Head of caudate nucleus (tissue), 42 donors: ENCODE measurements at regions not wholly inside any gene's neighbourhood (a gene's known extent, or its start where the extent isn't known, plus 50 kb on each side); places are given as distances from the start of the nearest gene placed in this dataset.

Source experiments
- DNase-seq, 42 donors: peaks; one replicate each; pipeline versions ENCODE4 v3.0.0 to v3.0.0-alpha.2; 2020 to 2021; ENCODE audit warnings: mixed read lengths in 7 of 42
- intact Hi-C: fragments of 100-400 bp; cut with DNase I; formaldehyde crosslinking; loops from one replicate; pipeline ENCODE4 v1.15.0; 2022

DNA sequence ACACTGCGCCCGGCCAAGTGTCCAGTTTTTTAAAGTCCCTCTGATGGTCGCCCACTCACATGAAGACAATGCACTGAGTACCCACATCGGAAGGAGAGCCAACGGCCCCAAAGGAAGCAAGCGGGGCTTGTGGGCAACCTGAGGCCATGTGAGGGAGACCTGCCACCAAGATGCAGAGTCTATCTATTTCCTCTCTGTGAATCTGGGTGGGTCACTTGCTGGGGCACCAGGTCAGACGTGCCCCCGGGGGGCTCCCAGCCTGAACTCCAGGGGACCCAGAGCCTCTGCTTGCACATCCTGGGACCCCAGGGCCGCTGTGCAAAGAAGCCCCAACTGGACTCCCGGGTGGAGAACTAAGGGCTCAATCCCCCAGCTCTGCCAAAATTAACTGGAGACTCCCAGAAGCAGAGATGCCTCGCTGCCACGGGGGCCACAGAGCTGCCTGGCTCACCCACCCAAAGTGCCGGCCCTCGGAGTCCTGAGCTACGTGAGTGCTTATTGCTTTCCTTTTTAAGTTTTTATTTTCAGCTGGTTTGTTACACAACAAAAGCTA lies 106.4 kb downstream of the BRD1 start:
- intact Hi-C loops: no loop called here

DNA sequence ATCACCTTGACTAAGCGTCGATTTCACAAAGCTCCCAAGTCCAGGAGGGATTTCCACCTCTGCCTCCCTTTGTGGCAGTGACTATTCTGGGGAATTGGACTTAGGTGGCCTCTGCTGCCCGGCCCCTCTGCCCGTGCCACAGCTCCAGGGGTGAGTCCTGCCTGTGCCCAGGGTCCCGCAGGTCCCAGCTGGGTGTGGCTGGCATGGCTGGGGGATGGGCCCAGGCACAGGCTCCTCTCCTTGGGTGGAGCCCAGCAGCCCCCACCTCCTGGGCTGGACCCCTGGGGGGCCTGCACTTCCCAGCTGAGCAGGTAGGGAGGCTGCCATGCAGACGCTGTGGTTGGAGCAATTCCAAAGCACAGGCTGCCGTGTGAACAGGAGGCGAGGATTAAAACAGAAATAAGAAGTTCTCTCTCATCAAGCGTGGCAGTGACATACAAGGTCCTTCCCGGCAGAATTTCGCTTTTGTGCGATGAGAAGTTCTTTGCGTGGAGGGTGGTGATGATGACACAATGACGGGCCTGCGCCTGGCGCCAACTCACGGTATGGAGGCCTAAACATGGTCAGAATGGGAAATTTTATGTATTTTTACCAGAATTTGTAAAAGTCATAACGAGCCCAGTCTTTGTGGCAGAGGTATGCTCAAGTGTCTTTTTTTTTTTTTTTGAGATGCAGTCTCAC lies 107.3 kb downstream of the BRD1 start:
- intact Hi-C loops: no loop called here
- peak in 4 of 42 donors; percentile 1 to 27 (median 12) for DNase-seq

More for the DNA sequence above, 106.4 kb downstream of the BRD1 start:
- DNase-seq: peak in 3 of 42 donors; percentile 6 to 30 (median 27)

GRCh38 chr22:49719046-49719445 lies 108.6 kb downstream of the BRD1 start:
- DNase-seq: no peak
- intact Hi-C loops: no loop called here

DNA sequence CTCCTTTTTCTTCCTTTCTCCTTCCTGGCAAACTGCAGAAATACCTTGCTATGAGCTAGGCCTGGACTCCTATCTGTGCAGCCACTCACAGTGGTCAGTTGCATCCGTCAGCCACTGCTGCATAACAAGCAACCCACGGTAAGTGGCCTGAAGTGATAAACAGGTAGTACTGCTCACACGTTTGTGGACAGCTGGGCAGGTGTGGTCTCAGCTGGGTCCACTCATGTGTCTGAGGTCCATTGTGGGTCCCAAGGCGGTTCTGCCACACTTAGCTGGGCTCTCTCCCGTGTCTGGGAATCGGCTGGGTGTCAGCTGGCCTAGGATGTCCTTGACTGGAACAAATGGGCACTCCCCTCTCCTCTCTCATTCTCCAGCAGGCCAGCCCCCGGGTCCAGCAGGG lies 109.3 kb downstream of the BRD1 start:
- intact Hi-C loops: no loop called here
- no peak for DNase-seq

DNA sequence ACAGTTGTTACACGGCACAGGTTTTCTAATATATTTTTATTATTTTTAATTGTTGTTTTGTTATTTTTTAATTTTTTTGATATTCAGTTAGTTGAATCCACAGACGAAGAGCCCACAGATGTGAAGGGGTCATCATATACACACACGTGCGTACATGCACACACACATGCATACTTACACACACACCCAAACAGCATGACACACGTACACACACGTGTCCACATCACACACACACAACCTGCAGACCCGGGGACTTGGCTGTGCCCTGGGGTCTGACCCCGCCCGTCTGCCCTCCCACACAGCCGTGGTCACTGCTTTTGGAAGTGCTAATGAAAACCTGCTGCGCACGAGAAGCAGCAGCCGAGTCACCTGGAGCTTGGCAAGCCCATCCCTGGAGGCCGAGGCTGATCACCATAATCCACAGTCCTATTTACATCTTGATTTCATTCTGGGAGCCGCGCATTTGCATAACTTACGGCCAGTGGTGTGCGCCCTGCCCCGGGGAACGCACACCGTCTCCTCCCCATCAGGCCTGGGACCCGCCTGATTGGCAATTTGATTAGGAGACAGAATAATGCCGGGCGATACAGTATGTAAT lies 110.3 kb downstream of the BRD1 start:
- peak in 1 of 42 donors; percentile 8 for DNase-seq
- intact Hi-C loops: no loop called here

- DNase-seq: peak in 2 of 42 donors; percentile 5 to 11
- intact Hi-C loops: no loop called here
These were observed 111.2 kb downstream of the BRD1 start for GRCh38 chr22:49716441-49716840.

DNA sequence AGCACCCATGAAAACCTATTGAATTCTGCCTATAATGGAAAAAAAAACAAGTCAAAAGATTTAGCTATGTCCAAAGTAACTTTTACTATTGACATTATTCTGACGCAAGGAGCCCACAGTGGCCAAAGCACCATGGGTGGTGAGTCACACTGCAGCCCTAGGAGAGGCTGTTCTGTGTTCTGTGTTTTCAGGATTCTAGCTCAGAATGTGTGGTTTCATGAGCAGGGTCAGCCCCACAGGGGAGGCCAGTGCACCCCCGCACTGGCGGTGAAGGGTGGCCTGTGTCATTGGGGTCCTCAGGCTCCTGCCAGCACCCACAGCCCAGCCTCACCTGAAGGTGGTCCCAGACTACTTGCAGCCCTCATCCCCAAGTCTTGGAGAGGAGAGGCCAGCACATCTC lies 112.2 kb downstream of the BRD1 start:
- no peak for DNase-seq
- intact Hi-C loops: no loop called here

GRCh38 chr22:49713003-49713402 lies 114.7 kb downstream of the BRD1 start:
- DNase-seq: no peak
- intact Hi-C loops: no loop called here

DNA sequence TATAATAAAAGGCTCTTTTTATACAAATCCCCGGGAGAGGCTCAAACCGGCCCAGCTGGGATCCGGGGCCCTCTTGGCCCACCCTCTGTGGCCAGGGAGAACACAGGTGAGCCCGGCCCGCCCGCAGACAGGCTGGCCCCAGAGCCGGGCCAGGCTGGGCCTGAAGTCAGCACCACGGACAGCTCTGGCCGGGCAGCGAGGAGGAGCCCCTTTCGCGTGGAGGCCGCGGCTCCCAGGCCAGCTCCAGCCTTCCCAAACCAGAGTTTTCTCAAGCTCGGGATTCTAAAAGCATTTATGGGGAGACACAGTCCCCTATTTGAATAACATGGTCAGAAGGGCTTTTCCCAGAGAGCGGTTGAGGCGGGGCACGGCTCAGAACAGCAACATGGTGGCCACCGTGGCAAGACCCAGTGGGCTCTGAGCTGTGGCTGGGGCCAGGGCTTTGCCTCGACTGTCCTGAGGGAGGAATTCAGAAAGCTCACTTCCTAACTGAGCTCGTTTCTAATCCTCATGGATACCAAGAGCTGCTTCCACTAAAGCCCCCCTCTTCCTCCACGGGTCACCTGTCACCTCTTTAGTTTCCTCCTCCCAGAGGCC lies 115.4 kb downstream of the BRD1 start:
- intact Hi-C loops: no loop called here
- DNase-seq: no peak

- DNase-seq: no peak
- intact Hi-C loops: no loop called here
These were observed 116.9 kb downstream of the BRD1 start for GRCh38 chr22:49710746-49711145.

DNA sequence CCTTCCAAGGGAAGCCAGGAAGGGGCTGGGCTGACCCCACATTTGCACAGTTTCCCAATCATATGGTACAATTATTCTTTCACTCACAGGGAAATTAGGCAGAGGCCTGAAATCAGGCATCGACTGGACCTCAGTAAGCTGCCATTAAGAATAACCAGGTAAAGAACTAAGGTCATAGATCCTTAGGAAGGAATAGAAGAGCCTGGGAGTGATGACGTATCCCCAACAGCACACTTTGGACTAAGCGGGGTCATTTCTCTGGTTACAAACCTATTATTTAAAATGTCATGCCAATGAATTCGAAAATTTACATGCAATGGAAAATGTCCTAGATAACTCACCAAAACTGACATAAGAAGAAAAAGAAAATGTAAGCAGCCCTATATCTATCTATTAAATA lies 118.2 kb downstream of the BRD1 start:
- DNase-seq: no peak
- intact Hi-C loops: no loop called here

GRCh38 chr22:49705972-49706352 lies 121.7 kb downstream of the BRD1 start:
- peak in 1 of 42 donors; percentile 25 for DNase-seq
- intact Hi-C loops: no loop called here

GRCh38 chr22:49705216-49705971 lies 122.3 kb downstream of the BRD1 start:
- peak in 5 of 42 donors; percentile 4 to 23 (median 6) for DNase-seq
- intact Hi-C loops: no loop called here

DNA sequence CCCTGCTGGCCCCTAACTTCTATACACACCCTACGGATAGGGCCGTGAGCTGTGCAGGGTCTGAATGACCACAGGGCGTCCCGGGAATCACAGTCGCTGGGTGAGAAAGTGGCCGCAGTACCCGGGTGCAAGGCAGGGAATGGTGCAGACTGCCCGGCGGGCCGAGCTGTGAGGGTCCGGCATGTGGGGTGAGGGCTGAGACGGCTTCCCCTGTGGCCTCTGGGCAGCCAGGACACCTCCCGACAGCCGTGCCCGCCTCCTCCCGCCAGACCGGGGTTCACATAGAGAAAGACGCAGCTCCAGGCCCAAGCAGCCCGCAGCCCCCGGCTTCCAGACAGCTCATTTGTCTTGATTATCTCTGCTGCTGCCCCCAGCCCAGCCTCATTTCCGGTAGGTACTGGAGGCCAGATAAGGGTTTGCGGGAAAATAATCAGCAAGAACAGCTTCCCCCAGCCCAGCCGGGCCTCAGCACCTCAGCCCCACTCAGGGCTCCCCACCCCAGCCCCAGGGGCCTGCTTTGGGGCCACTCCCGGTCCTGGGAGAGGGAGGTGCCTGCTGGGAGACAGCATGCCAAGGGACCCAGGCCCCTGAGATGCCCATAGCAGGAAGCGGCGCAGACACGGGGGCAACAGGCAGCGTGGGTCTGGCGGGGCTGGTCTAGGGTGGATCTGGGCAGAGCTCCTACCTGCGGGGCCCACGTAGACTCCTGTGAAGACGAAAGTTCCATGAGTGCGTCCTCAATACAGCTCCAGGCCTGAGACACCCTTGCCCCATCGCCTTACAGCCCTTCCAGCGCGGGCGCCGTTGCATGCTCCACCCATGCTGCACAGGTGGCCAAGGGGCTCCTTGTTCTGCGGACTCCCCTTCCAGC lies 123.1 kb downstream of the BRD1 start:
- DNase-seq: peak in 4 of 42 donors; percentile 1 to 22 (median 8)
- intact Hi-C loops: no loop called here

- DNase-seq: peak in 3 of 42 donors; percentile 0 to 4 (median 4)
- intact Hi-C loops: no loop called here
These were observed 123.7 kb downstream of the BRD1 start for GRCh38 chr22:49703990-49704344.

DNA sequence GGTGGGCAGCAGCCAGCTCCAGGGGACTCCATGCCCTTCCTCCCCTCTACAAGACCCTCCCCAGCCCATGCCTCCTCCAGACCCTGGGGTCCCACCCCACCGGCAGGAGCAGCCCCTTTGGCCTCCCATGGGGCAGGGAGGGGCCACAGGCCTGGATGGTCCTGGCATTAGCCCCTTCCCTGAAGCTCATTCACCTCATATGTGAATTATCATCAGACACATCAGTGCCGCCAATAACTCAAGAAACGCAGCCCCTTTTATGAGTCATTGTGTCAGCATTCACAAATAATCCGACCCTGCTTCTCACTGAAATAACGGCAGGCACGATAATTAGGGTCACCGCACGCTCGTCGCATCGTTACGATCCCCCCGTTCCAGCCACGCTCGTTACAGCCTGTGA lies 124.2 kb downstream of the BRD1 start:
- peak in 3 of 42 donors; percentile 2 to 11 (median 10) for DNase-seq
- intact Hi-C loops: no loop called here

GRCh38 chr22:49702068-49702397 lies 125.6 kb downstream of the BRD1 start:
- intact Hi-C loops: no loop called here
- peak in 3 of 42 donors; percentile 1 to 2 (median 2) for DNase-seq

DNA sequence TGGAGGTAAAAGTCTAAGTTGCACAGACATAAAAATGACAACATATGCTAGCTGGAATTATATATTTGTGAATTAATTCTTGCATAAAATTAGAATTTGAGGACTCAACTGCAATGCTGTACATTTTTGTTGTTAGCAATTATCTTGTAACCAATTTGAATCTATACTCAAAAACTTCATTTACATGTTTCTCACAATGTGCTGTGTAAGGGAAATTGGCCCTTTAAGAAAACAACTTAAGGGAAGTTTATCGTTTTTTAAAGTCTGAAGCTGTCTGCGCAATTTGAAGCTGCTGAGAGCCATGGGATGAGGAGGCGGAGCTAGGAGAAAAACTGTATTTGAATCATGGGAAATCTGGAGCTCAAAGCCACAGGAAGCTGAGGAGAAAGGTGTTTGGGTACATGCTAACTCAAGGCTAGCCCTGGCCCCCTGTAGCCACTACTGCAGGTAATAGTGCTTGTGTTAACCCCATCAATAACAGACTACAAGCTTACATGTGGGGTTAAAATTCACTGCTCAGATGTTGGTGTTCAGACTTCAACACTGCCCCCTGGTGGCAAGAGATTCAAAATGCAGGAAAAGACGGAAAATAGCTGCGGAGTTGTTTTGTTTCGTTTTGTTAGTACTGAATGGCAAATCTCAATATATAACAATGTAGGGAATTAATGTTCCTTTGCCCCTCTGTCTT lies 126.1 kb downstream of the BRD1 start:
- DNase-seq: peak in 2 of 42 donors; percentile 1 to 5
- intact Hi-C loops: no loop called here
